GM12878 (cell line): ENCODE measurements at regions not wholly inside any gene's neighbourhood (a gene's known extent, or its start where the extent isn't known, plus 50 kb on each side); places are given as distances from the start of the nearest gene placed in this dataset.

Source experiments
- ATAC-seq: fragments of 200-7000 bp; cut with Tn5 transposase; 3 replicates; pipeline ENCODE4 v1.9.1; 2020; ENCODE audit warnings: mild to moderate bottlenecking, moderate library complexity
- BruUV-seq: library from RNA; stranded (reverse); fragments of 400-500 nt; replicated peaks from 2 replicates; lab custom pipeline; 2021; lab: Mats Ljungman, UMichigan
- CTCF ChIA-PET: fragments of 300-600 bp; sonication (Branson Sonifier 250); formaldehyde crosslinking; extraction: SDS; loops from one replicate; lab custom pipeline; 2021; ENCODE audit warnings: inconsistent platforms; lab: Yijun Ruan, JAX
- POLR2A ChIA-PET: fragments of 350-600 bp; formaldehyde crosslinking; extraction: SDS; loops from one replicate; lab custom pipeline; 2021; ENCODE audit warnings: inconsistent platforms; lab: Charles Lee
- RAD21 ChIA-PET: fragments of 300-600 bp; sonication (Branson Sonifier 250); formaldehyde crosslinking; loops from one replicate; lab custom pipeline; 2023; ENCODE audit warnings: antibody characterized with exemption; ENCODE audit not compliant: unreplicated experiment; lab: Charles Lee
- SMC1A ChIA-PET: fragments of 300-600 bp; sonication (Branson Sonifier 250); formaldehyde crosslinking; loops from one replicate; lab custom pipeline; 2023; ENCODE audit not compliant: unreplicated experiment, uncharacterized antibody; lab: Charles Lee
- DNase-seq: peaks from one replicate; pipeline ENCODE4 v3.0.0-alpha.2; 2011; ENCODE audit warnings: low read depth, low spot score
- FAIRE-seq: peaks from 3 replicates; lab custom pipeline; 2011; peaks lifted over from hg19 to GRCh38; lab: Jason Lieb, UNC
- H2AFZ ChIP-seq: 2 replicates; pipeline ENCODE4 v1.6.0; 2011; ENCODE audit warnings: low read depth, low read length, control low read depth; ENCODE audit not compliant: control insufficient read depth
- H3K27ac ChIP-seq: 2 replicates; pipeline ENCODE4 v1.5.1; 2011; ENCODE audit warnings: control low read depth; ENCODE audit not compliant: control insufficient read depth, insufficient read depth
- H3K27me3 ChIP-seq, 2 experiments: replicated peaks in 1 of 2; 2 replicates each; pipeline versions ENCODE4 v1.6.0 to v1.6.1; 2011; ENCODE audit warnings: low read length in 1 of 2; ENCODE audit not compliant: control insufficient read depth in 2 of 2, insufficient read depth in 2 of 2
- H3K36me3 ChIP-seq, 2 experiments: 2 replicates each; pipeline ENCODE4 v1.5.1; 2011; ENCODE audit warnings: low read length in 1 of 2; ENCODE audit not compliant: control insufficient read depth in 2 of 2, insufficient read depth in 2 of 2
- H3K4me1 ChIP-seq: 2 replicates; pipeline ENCODE4 v1.6.1; 2011; ENCODE audit warnings: mild to moderate bottlenecking, low read length, moderate library complexity, mixed read lengths; ENCODE audit not compliant: control insufficient read depth, insufficient read depth
- H3K4me2 ChIP-seq: 2 replicates; pipeline ENCODE4 v1.6.0; 2011; ENCODE audit warnings: control low read depth; ENCODE audit not compliant: control insufficient read depth, insufficient read depth
- H3K4me3 ChIP-seq: fragments of 200-600 bp; sonication (generic); 2 replicates; pipeline ENCODE4 v1.5.1; 2016
- H3K79me2 ChIP-seq: 2 replicates; pipeline ENCODE4 v1.6.0; 2011; ENCODE audit warnings: low read length; ENCODE audit not compliant: control insufficient read depth, insufficient read depth
- H3K9ac ChIP-seq: 2 replicates; pipeline ENCODE4 v1.8.0; 2011; ENCODE audit warnings: low read length, control low read depth, mixed read lengths; ENCODE audit not compliant: control insufficient read depth, insufficient read depth
- H3K9me3 ChIP-seq: replicated peaks from 3 replicates; pipeline ENCODE4 v1.5.1; 2011; ENCODE audit warnings: mild to moderate bottlenecking, low read length; ENCODE audit not compliant: control insufficient read depth, insufficient read depth
- H4K20me1 ChIP-seq: 2 replicates; pipeline ENCODE4 v1.6.0; 2011; ENCODE audit not compliant: control insufficient read depth, insufficient read depth
- CEBPZ ChIP-seq: fragments of 150-350 bp; IDR thresholded peaks from 2 replicates; pipeline ENCODE4 v1.6.1; 2016; ENCODE audit warnings: low read depth, low read length
- CUX1 ChIP-seq: IDR thresholded peaks from 2 replicates; pipeline ENCODE4 v1.6.1; 2012; ENCODE audit warnings: improper control_type of control experiment, low read depth, low read length; ENCODE audit not compliant: insufficient replicate concordance
- DPF2 ChIP-seq: fragments of 450-650 bp; IDR thresholded peaks from 2 replicates; pipeline ENCODE4 v1.6.1; 2017; ENCODE audit warnings: mild to moderate bottlenecking
- EGR1 ChIP-seq, 2 experiments: IDR thresholded peaks; 1 replicate in 1 of 2; 2 replicates in 1 of 2; pipeline ENCODE4 v1.6.1; 2011 to 2012; ENCODE audit warnings: low read depth in 2 of 2, low read length in 2 of 2, borderline replicate concordance in 1 of 2, mild to moderate bottlenecking in 1 of 2, moderate library complexity in 1 of 2
- FOXM1 ChIP-seq: IDR thresholded peaks from 2 replicates; pipeline ENCODE4 v1.6.1; 2012; ENCODE audit warnings: low read depth, mild to moderate bottlenecking, inconsistent platforms, low read length, moderate library complexity
- GABPA ChIP-seq: IDR thresholded peaks from 2 replicates; pipeline ENCODE4 v1.6.1; 2014; ENCODE audit warnings: antibody characterized with exemption, low read depth, mild to moderate bottlenecking, inconsistent platforms
- GATAD2B ChIP-seq: fragments of 450-650 bp; conservative IDR thresholded peaks from 2 replicates; pipeline ENCODE4 v1.6.1; 2017; ENCODE audit warnings: low read depth, mild to moderate bottlenecking, moderate library complexity
- LARP7 ChIP-seq: fragments of 450-650 bp; IDR thresholded peaks from 2 replicates; pipeline ENCODE4 v1.6.1; 2017; ENCODE audit warnings: mild to moderate bottlenecking
- MTA3 ChIP-seq: IDR thresholded peaks from 2 replicates; pipeline ENCODE4 v1.6.1; 2012; ENCODE audit warnings: low read length, inconsistent platforms, borderline replicate concordance
- MXI1 ChIP-seq: fragments of 150-350 bp; IDR thresholded peaks from 2 replicates; pipeline ENCODE4 v1.6.1; 2011; ENCODE audit warnings: low read depth, mild to moderate bottlenecking, inconsistent platforms, low read length, improper control_type of control experiment
- NR2F1 ChIP-seq: fragments of 450-650 bp; conservative IDR thresholded peaks from 2 replicates; pipeline ENCODE4 v1.6.1; 2017; ENCODE audit warnings: mild to moderate bottlenecking
- PBX3 ChIP-seq: IDR thresholded peaks from 2 replicates; pipeline ENCODE4 v1.6.1; 2011; ENCODE audit warnings: mild to moderate bottlenecking, low read depth, low read length, moderate library complexity; ENCODE audit not compliant: insufficient replicate concordance
- RFX5 ChIP-seq: IDR thresholded peaks from 2 replicates; pipeline ENCODE4 v1.6.1; 2011; ENCODE audit warnings: low read depth, low read length, improper control_type of control experiment
- SREBF2 ChIP-seq: IDR thresholded peaks from 2 replicates; pipeline ENCODE4 v1.6.1; 2012; ENCODE audit warnings: mild to moderate bottlenecking, low read length
- STAT3 ChIP-seq: IDR thresholded peaks from 2 replicates; pipeline ENCODE4 v1.6.1; 2011; ENCODE audit warnings: low read depth, low read length, improper control_type of control experiment
- TAF1 ChIP-seq: IDR thresholded peaks from 2 replicates; pipeline ENCODE4 v1.6.1; 2011; ENCODE audit warnings: mild to moderate bottlenecking, low read depth, low read length, borderline replicate concordance
- TCF3 ChIP-seq: IDR thresholded peaks from 2 replicates; pipeline ENCODE4 v1.6.1; 2012; ENCODE audit warnings: low read depth, mild to moderate bottlenecking, low read length, borderline replicate concordance; ENCODE audit not compliant: insufficient read depth
- WGBS: methylation state at CpG from one replicate; pipeline ENCODE4 v1.1.6; 2016; ENCODE audit warnings: low lambda C conversion rate; ENCODE audit not compliant: insufficient replicate concordance, insufficient coverage; ENCODE audit errors: missing lambda C conversion rate; 5-methylcytosine and 5-hydroxymethylcytosine counted together
- in situ Hi-C: fragments of 300-500 bp; cut with MboI; formaldehyde crosslinking; loops from 9 replicates; pipeline ENCODE4 v1.14.3; 2018; ENCODE audit warnings: mixed read lengths
- intact Hi-C: fragments of 100-400 bp; cut with micrococcal nuclease; formaldehyde crosslinking; loops from one replicate; pipeline ENCODE4 v1.14.2; 2022; ENCODE audit not compliant: unreplicated experiment

GRCh38 chr17:13222975-13223374, 205.1 kb upstream of the ELAC2 start:
- DNase-seq: no peak
- intact Hi-C loops: no loop called here
- Histone ChIP-seq H3K4me1 (no peaks in the 10 kb centered on the region), H3K9me3 (no peaks in the 10 kb centered on the region), H3K36me3 (no peaks in the 10 kb centered on the region), H3K9ac (no peak overlapping the region), H3K79me2 (no peaks in the 10 kb centered on the region), H3K27me3 (no peaks in the 10 kb centered on the region), H3K4me3 (no peak overlapping the region), H3K27ac (no peak overlapping the region), H3K4me2 (no peak overlapping the region), H4K20me1 (no peaks in the 10 kb centered on the region), H2AFZ (no peak overlapping the region)
- ChIA-PET CTCF (no interaction called here), SMC1A (no interaction called here), RAD21 (no interaction called here), POLR2A (no interaction called here)
- ATAC-seq: no peak
- in situ Hi-C loops: loop anchor here (25.0 kb wide), 1 partner anchor 89 kb away; no protein-coding TSS in a partner anchor
- no TSS peak for BruUV-seq
- 15% methylated on average over 4 of the region's 4 CpGs for WGBS
- FAIRE-seq: no peak
- TF ChIP-seq RFX5 (no peak), GATAD2B (no peak), MXI1 (no peak), EGR1 (IDR thresholded peaks at IDR 0.05; ENCODE audit: borderline replicate concordance in 1 of 2, low read depth in 2 of 2, low read length in 2 of 2) (no peak), TCF3 (no peak), LARP7 (no peak), FOXM1 (no peak), GABPA (no peak), CUX1 (no peak), TAF1 (no peak), STAT3 (no peak), DPF2 (no peak), MTA3 (no peak), NR2F1 (no peak), SREBF2 (no peak), PBX3 (no peak), CEBPZ (no peak)
